Progenitor cell of endocrine pancreas (in vitro differentiated cells): ENCODE measurements at regions not wholly inside any gene's neighbourhood (a gene's known extent, or its start where the extent isn't known, plus 50 kb on each side); places are given as distances from the start of the nearest gene placed in this dataset.
"Not testable (repeated sequence)": the region's sequence is repeated elsewhere in the genome, so short reads cannot be mapped to it uniquely, and the experiment has no call there.

Experiments used
- DNase-seq: peaks from one replicate; pipeline ENCODE4 v3.0.0; 2021; ENCODE audit warnings: low spot score; ENCODE audit not compliant: unreplicated experiment
- H3K27ac Mint-ChIP-seq: 2 replicates; pipeline ENCODE4 v1.8.0; 2021; ENCODE audit warnings: mild to moderate bottlenecking, moderate library complexity, mixed read lengths
- H3K27me3 Mint-ChIP-seq: 2 replicates; pipeline ENCODE4 v1.8.0; 2021; ENCODE audit warnings: mixed read lengths
- H3K36me3 Mint-ChIP-seq: 2 replicates; pipeline ENCODE4 v1.8.0; 2022; ENCODE audit warnings: mixed read lengths; ENCODE audit not compliant: insufficient read depth
- H3K4me1 Mint-ChIP-seq: 2 replicates; pipeline ENCODE4 v1.8.0; 2021; ENCODE audit warnings: low read depth, mixed read lengths
- H3K4me3 Mint-ChIP-seq: 2 replicates; pipeline ENCODE4 v1.8.0; 2021; ENCODE audit warnings: low read depth, mild to moderate bottlenecking, moderate library complexity, mixed read lengths
- H3K9me3 Mint-ChIP-seq: 2 replicates; pipeline ENCODE4 v1.8.0; 2021; ENCODE audit warnings: low read depth, mixed read lengths
- CTCF ChIP-seq: fragments of 200-600 bp; sonication (generic); IDR thresholded peaks from one replicate; pipeline ENCODE4 v1.5.0; 2021; ENCODE audit warnings: antibody characterized with exemption, mild to moderate bottlenecking; ENCODE audit not compliant: unreplicated experiment

DNA sequence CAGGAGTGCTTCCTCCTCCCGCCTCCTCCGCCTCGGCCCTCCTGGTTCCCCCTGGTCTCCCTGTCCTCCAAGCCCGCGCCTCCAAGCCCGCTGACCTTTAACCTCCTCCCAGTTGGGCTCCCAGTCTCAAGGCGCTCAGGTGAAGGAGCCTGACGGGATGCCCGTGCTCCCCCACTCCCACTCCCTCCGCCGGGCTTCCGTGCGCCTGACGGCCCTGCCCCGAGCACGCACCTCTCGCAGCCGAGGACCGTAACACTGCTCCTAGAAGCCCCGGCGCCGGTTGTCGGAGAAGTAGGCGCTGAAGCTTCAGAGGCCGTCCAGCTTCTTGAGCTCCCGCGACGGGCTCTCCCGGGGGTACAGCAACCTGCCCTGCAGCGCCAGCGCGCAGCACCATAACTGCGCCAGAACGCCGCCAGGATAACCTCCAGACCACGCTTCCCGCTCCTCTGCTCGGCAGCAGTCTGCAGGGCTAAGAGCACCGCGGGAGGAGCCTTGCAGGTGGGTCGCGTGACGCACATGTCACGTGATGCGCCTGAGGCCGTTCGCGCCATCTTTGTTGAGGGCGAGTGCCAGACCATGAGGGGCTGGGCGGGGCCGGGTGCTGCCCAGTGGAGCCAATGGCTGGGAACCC is 71.0 kb upstream of the ZNF479 start:
- peaks cover 22% of the 10 kb centered on the region for H3K9me3 Mint-ChIP-seq
- H3K4me1 Mint-ChIP-seq: no peaks in the 10 kb centered on the region

DNA sequence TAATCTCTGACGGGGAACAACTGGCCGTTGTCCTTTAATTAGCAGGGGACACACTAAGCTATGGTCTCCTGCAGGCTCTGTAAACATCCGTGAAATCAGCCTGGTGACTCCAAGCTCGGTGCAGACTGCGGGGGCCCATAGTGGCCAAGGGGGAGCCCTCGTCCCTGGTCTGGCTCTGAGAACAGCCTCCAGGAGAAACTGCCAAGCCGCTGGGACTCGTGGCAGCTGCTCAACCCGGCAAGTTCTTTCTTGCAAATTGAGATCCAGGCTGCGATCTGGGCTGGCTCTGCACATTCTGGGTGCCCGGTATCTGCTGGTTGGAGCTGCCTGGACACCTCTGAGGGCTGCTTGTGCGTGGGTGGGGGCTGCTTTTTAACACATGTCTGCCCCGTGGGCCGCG is 71.6 kb upstream of the ZNF479 start:
- H3K36me3 Mint-ChIP-seq, H3K4me3 Mint-ChIP-seq, H3K4me1 Mint-ChIP-seq, H3K27ac Mint-ChIP-seq, H3K27me3 Mint-ChIP-seq, DNase-seq: not testable (repeated sequence)
- peaks cover 25% of the 10 kb centered on the region for H3K9me3 Mint-ChIP-seq

More for the DNA sequence above, 71.0 kb upstream of the ZNF479 start:
- no peak overlapping the region for H3K4me3 Mint-ChIP-seq
- H3K27me3 Mint-ChIP-seq: no peaks in the 10 kb centered on the region
- no peak for TF ChIP-seq CTCF
- H3K27ac Mint-ChIP-seq: no peak overlapping the region
- H3K36me3 Mint-ChIP-seq: peaks cover 4% of the 10 kb centered on the region
- no peak for DNase-seq

GRCh38 chr7:57204411-57204811 is 72.2 kb upstream of the ZNF479 start:
- TF ChIP-seq CTCF: no peak
- Mint-ChIP-seq H3K4me3 (no peak overlapping the region), H3K27me3 (no peaks in the 10 kb centered on the region), H3K27ac (no peak overlapping the region), H3K9me3 (peaks cover 29% of the 10 kb centered on the region), H3K4me1 (no peaks in the 10 kb centered on the region), H3K36me3 (peaks cover 5% of the 10 kb centered on the region)
- DNase-seq: no peak

GRCh38 chr7:57205000-57205399 is 72.8 kb upstream of the ZNF479 start:
- no peaks in the 10 kb centered on the region for H3K4me1 Mint-ChIP-seq

GRCh38 chr7:57207836-57208235 is 75.6 kb upstream of the ZNF479 start:
- Mint-ChIP-seq H3K36me3 (peaks cover 6% of the 10 kb centered on the region), H3K27me3 (no peaks in the 10 kb centered on the region), H3K4me3 (no peak overlapping the region), H3K27ac (no peak overlapping the region), H3K9me3 (peaks cover 34% of the 10 kb centered on the region), H3K4me1 (no peaks in the 10 kb centered on the region)
- DNase-seq: no peak
- TF ChIP-seq CTCF: no peak

More at GRCh38 chr7:57205000-57205399, 72.8 kb upstream of the ZNF479 start:
- no peaks in the 10 kb centered on the region for H3K27me3 Mint-ChIP-seq
- peaks cover 5% of the 10 kb centered on the region for H3K36me3 Mint-ChIP-seq
- H3K4me3 Mint-ChIP-seq: no peak overlapping the region
- DNase-seq: no peak
- peaks cover 32% of the 10 kb centered on the region for H3K9me3 Mint-ChIP-seq
- no peak overlapping the region for H3K27ac Mint-ChIP-seq
- TF ChIP-seq CTCF: no peak

- peaks cover 8% of the 10 kb centered on the region for H3K36me3 Mint-ChIP-seq
- H3K9me3 Mint-ChIP-seq: peaks cover 43% of the 10 kb centered on the region
- H3K27me3 Mint-ChIP-seq: no peaks in the 10 kb centered on the region
- TF ChIP-seq CTCF: no peak
- H3K4me1 Mint-ChIP-seq: no peaks in the 10 kb centered on the region
- no peak overlapping the region for H3K4me3 Mint-ChIP-seq
- no peak overlapping the region for H3K27ac Mint-ChIP-seq
- DNase-seq: no peak
Observed at GRCh38 chr7:57210212-57210611, 78.0 kb upstream of the ZNF479 start.
